Smooth muscle cell (in vitro differentiated cells): ENCODE measurements at regions not wholly inside any gene's neighbourhood (a gene's known extent, or its start where the extent isn't known, plus 50 kb on each side); places are given as distances from the start of the nearest gene placed in this dataset.

Experiments used
- DNase-seq: peaks from one replicate; lab custom pipeline; 2025; ENCODE audit not compliant: unreplicated experiment; lab: John Stamatoyannopoulos, UW
- H2AFZ ChIP-seq: fragments of 200-600 bp; sonication (generic); 2 replicates; pipeline ENCODE4 v1.6.0; 2016; ENCODE audit warnings: antibody characterized with exemption, low read depth, mild to moderate bottlenecking
- H3F3A ChIP-seq: fragments of 200-600 bp; sonication (generic); 2 replicates; pipeline ENCODE4 v1.6.0; 2017; ENCODE audit warnings: antibody characterized with exemption, low read depth
- H3K27ac ChIP-seq: fragments of 200-600 bp; sonication (generic); 2 replicates; pipeline ENCODE4 v1.5.1; 2016; ENCODE audit warnings: low read depth, mild to moderate bottlenecking
- H3K27me3 ChIP-seq: fragments of 200-600 bp; sonication (generic); 2 replicates; pipeline ENCODE4 v1.6.1; 2016; ENCODE audit warnings: low read depth, mild to moderate bottlenecking
- H3K36me3 ChIP-seq: fragments of 200-600 bp; sonication (generic); 2 replicates; pipeline ENCODE4 v1.5.1; 2016; ENCODE audit warnings: low read depth
- H3K4me1 ChIP-seq: fragments of 200-600 bp; sonication (generic); 2 replicates; pipeline ENCODE4 v1.5.1; 2016; ENCODE audit warnings: low read depth
- H3K4me2 ChIP-seq: fragments of 200-600 bp; sonication (generic); 2 replicates; pipeline ENCODE4 v1.6.0; 2016; ENCODE audit warnings: mild to moderate bottlenecking
- H3K4me3 ChIP-seq: fragments of 200-600 bp; sonication (generic); 2 replicates; pipeline ENCODE4 v1.5.1; 2016; ENCODE audit warnings: mild to moderate bottlenecking
- H3K79me2 ChIP-seq: fragments of 200-600 bp; sonication (generic); 2 replicates; pipeline ENCODE4 v1.6.0; 2016; ENCODE audit warnings: low read depth, mild to moderate bottlenecking
- H3K9ac ChIP-seq: fragments of 200-600 bp; sonication (generic); 2 replicates; pipeline ENCODE4 v1.6.0; 2016; ENCODE audit warnings: low read depth
- H3K9me3 ChIP-seq: fragments of 200-600 bp; sonication (generic); replicated peaks from 2 replicates; pipeline ENCODE4 v1.5.1; 2016; ENCODE audit warnings: low read depth
- H4K20me1 ChIP-seq: fragments of 200-600 bp; sonication (generic); 2 replicates; pipeline ENCODE4 v1.6.0; 2016; ENCODE audit warnings: low read depth
- WGBS: methylation state at CpG from one replicate; pipeline ENCODE4 v1.1.7; 2016; ENCODE audit warnings: low lambda C conversion rate; 5-methylcytosine and 5-hydroxymethylcytosine counted together
- TF ChIP-seq, protein P1 (sequence below): fragments of 200-600 bp; sonication (generic); IDR thresholded peaks from 2 replicates; pipeline ENCODE4 v1.5.1; 2017; ENCODE audit warnings: borderline replicate concordance, mild to moderate bottlenecking, antibody characterized with exemption; ENCODE audit not compliant: insufficient read depth, poor library complexity, severe bottlenecking

DNA sequence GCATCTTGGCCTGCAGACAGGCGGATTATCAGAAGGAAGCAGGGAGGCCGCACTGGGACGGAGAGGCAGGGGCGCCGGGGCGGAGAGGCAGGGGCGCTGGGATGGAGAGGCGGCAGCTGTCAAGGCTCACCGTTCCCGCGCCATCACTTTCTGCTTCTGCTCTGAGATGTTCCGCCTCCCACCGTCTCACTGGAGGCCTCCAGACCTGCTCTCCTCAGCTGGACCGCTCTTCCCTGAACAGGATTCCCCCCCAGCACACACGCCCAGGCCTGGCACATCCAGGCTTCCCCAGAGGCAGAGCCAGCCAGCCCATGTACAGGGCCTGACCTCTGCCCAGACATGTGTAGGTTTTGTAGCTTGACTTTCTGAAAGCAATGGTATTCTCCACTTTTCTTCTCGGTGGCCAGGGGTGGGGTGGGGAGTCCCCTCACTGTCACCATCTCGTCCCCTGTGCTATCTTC lies 84.1 kb downstream of the RIPK4 start:
- H3K4me2 ChIP-seq, result no peak overlapping the region
- H3K4me3 ChIP-seq, result no peak overlapping the region
- H3K27ac ChIP-seq, result no peak overlapping the region
- no peaks in the 10 kb centered on the region for H3K27me3 ChIP-seq
- no peaks in the 10 kb centered on the region for H3K36me3 ChIP-seq
- 68% methylated on average over 17 of the region's 17 CpGs for WGBS
- DNase-seq, result no peak
- no peaks in the 10 kb centered on the region for H3K79me2 ChIP-seq
- H2AFZ ChIP-seq, result no peak overlapping the region
- no peak overlapping the region for H3K9ac ChIP-seq
- TF ChIP-seq, protein P1, sequence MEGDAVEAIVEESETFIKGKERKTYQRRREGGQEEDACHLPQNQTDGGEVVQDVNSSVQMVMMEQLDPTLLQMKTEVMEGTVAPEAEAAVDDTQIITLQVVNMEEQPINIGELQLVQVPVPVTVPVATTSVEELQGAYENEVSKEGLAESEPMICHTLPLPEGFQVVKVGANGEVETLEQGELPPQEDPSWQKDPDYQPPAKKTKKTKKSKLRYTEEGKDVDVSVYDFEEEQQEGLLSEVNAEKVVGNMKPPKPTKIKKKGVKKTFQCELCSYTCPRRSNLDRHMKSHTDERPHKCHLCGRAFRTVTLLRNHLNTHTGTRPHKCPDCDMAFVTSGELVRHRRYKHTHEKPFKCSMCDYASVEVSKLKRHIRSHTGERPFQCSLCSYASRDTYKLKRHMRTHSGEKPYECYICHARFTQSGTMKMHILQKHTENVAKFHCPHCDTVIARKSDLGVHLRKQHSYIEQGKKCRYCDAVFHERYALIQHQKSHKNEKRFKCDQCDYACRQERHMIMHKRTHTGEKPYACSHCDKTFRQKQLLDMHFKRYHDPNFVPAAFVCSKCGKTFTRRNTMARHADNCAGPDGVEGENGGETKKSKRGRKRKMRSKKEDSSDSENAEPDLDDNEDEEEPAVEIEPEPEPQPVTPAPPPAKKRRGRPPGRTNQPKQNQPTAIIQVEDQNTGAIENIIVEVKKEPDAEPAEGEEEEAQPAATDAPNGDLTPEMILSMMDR, result no peak
- H3K4me1 ChIP-seq, result no peaks in the 10 kb centered on the region
- peaks cover 5% of the 10 kb centered on the region for H3F3A ChIP-seq
- H4K20me1 ChIP-seq, result no peaks in the 10 kb centered on the region
- no peaks in the 10 kb centered on the region for H3K9me3 ChIP-seq

DNA sequence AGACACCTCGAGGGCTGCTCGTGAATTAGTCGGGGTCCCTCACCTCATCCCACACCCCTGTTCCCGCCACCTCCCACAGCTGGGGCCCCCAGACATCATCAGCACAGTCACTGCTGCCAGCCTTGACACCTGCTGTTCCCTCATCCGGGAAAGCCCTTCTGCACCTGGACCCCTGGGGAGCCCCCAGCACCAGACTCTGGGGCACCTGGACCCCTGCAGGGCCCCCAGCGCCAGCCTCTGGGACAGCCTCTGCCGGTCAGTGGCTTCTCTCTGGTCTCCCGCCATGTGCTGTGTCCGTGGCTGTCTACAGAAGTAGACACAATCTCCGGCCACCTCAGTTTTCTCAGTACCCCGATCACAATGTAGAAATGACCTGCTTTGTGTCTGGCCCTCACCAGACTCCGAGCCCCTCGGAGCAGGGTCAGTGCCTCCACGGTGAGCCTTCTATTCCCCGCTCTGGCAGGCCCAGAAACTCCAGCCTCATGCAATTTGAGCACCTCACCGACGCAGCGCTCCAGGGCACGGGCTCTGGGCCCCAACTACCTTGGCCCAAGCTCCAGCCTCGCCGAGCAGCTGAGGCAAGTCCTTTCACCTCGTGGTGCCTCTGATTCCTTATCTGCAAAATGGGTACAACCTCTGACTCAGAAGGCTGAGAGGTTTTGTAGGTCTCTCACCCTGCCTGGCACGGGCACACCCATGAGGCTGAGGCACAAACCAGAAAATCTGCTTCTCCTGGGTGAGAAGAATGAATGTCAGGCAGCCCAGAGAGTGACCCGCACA lies 84.7 kb downstream of the RIPK4 start:
- Histone ChIP-seq H3K9ac (no peak overlapping the region), H3K79me2 (no peaks in the 10 kb centered on the region), H3K4me3 (no peak overlapping the region), H2AFZ (no peak overlapping the region), H3K4me1 (no peaks in the 10 kb centered on the region), H3K4me2 (no peak overlapping the region), H4K20me1 (no peaks in the 10 kb centered on the region), H3K9me3 (no peaks in the 10 kb centered on the region), H3K36me3 (no peaks in the 10 kb centered on the region), H3F3A (peaks cover 5% of the 10 kb centered on the region), H3K27ac (no peak overlapping the region), H3K27me3 (no peaks in the 10 kb centered on the region)
- DNase-seq, result no peak
- TF ChIP-seq, protein P1, result no peak
- WGBS, result 90% methylated on average over 24 of the region's 24 CpGs

DNA sequence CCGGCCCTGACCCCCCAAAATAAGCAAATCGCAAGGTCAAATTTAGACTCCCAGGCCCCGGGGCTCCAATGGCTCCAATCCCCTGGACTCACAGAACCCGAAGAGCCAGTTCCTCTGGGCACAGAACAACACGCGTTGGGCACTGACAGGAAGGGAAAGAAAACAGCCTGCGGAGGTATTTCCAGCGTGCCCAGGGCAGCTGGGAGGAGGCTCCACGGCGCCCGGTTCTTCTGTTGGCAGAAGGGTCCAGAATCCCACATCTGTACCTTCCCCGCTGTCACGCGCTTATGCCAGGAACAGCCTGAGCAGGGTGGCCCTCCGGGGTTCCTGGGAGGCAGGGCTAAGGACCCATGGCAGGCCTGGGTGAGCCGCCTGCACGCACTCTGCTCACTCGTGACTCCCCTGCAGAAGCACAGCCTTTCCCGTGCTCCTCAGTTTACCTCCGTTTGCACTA lies 85.5 kb downstream of the RIPK4 start:
- no peak overlapping the region for H2AFZ ChIP-seq

More for the DNA sequence above, 85.5 kb downstream of the RIPK4 start:
- no peaks in the 10 kb centered on the region for H4K20me1 ChIP-seq
- H3K9me3 ChIP-seq, result no peaks in the 10 kb centered on the region
- no peak overlapping the region for H3K9ac ChIP-seq
- no peaks in the 10 kb centered on the region for H3K79me2 ChIP-seq
- DNase-seq, result no peak
- H3K27ac ChIP-seq, result no peak overlapping the region
- H3K4me3 ChIP-seq, result no peak overlapping the region
- no peaks in the 10 kb centered on the region for H3K27me3 ChIP-seq
- H3K4me1 ChIP-seq, result no peaks in the 10 kb centered on the region
- TF ChIP-seq, protein P1, result no peak
- peaks cover 5% of the 10 kb centered on the region for H3F3A ChIP-seq
- WGBS, result 86% methylated on average over 19 of the region's 20 CpGs
- H3K4me2 ChIP-seq, result no peak overlapping the region
- no peaks in the 10 kb centered on the region for H3K36me3 ChIP-seq
